ENCODE measurements at regions not wholly inside any gene's neighbourhood (a gene's known extent, or its start where the extent isn't known, plus 50 kb on each side); places are given as distances from the start of the nearest gene placed in this dataset.

- H3K4me1 Mint-ChIP-seq (ENCODE audit: low read depth, unreplicated experiment) = peaks cover 10% of the 10 kb centered on the region
- H3K27ac ChIP-seq (ENCODE audit: low read depth, low read length) = no peak overlapping the region
- no peak overlapping the region for H3K4me2 ChIP-seq (ENCODE audit: low read length)
Observed at GRCh38 chr3:72341380-72341770, 506.9 kb downstream of the SHQ1 start.

GRCh38 chr3:72340476-72341379, 507.5 kb downstream of the SHQ1 start:
- H3K36me3 Mint-ChIP-seq (ENCODE audit: low read depth, unreplicated experiment) = no peaks in the 10 kb centered on the region
- no peaks in the 10 kb centered on the region for H3K9me3 Mint-ChIP-seq (ENCODE audit: unreplicated experiment)
- Histone ChIP-seq H3K4me3 (ENCODE audit: insufficient read depth, low read depth, low read length) (no peak overlapping the region), H2AFZ (ENCODE audit: low read depth, low read length) (no peak overlapping the region), H3K9me3 (ENCODE audit: insufficient read depth, low read depth, low read length) (peaks cover 18% of the 10 kb centered on the region), H3K27me3 (ENCODE audit: insufficient read depth, low read length) (no peaks in the 10 kb centered on the region), H3K79me2 (ENCODE audit: insufficient read depth, low read length) (no peaks in the 10 kb centered on the region), H3K27ac (ENCODE audit: low read depth, low read length) (no peak overlapping the region), H4K20me1 (ENCODE audit: insufficient read depth, low read length) (no peaks in the 10 kb centered on the region), H3K4me1 (ENCODE audit: insufficient read depth, low read length) (peaks cover 43% of the 10 kb centered on the region), H3K9ac (ENCODE audit: low read length) (no peak overlapping the region), H3K4me2 (ENCODE audit: low read length) (no peak overlapping the region), H3K36me3 (ENCODE audit: insufficient read depth, low read length) (no peaks in the 10 kb centered on the region)
- TF ChIP-seq CTCF (IDR thresholded peaks at IDR 0.05; ENCODE audit: insufficient read depth, low read depth, low read length) (no peak), EZH2 (IDR thresholded peaks at IDR 0.05; ENCODE audit: insufficient read depth, low read length) (no peak)
- FAIRE-seq = no peak
- no peak overlapping the region for H3K4me3 Mint-ChIP-seq (ENCODE audit: unreplicated experiment)
- H3K4me1 Mint-ChIP-seq (ENCODE audit: low read depth, unreplicated experiment) = peaks cover 8% of the 10 kb centered on the region
- DNase-seq (ENCODE audit: low read depth) = no peak
- peak overlapping the region; percentile 27 for H3K27ac Mint-ChIP-seq (ENCODE audit: unreplicated experiment)
- H3K27me3 Mint-ChIP-seq (ENCODE audit: low read depth, unreplicated experiment) = no peaks in the 10 kb centered on the region

More at GRCh38 chr3:72341380-72341770, 506.9 kb downstream of the SHQ1 start:
- FAIRE-seq (no peak), DNase-seq (ENCODE audit: low read depth) (no peak)
- H4K20me1 ChIP-seq (ENCODE audit: insufficient read depth, low read length) = no peaks in the 10 kb centered on the region
- H3K79me2 ChIP-seq (ENCODE audit: insufficient read depth, low read length) = no peaks in the 10 kb centered on the region
- TF ChIP-seq EZH2 (IDR thresholded peaks at IDR 0.05; ENCODE audit: insufficient read depth, low read length) (no peak), CTCF (IDR thresholded peaks at IDR 0.05; ENCODE audit: insufficient read depth, low read depth, low read length) (no peak)
- no peak overlapping the region for H3K9ac ChIP-seq (ENCODE audit: low read length)
- H3K27ac Mint-ChIP-seq (ENCODE audit: unreplicated experiment) = peak overlapping the region; percentile 27
- H3K36me3 Mint-ChIP-seq (ENCODE audit: low read depth, unreplicated experiment) = no peaks in the 10 kb centered on the region
- no peak overlapping the region for H3K4me3 ChIP-seq (ENCODE audit: insufficient read depth, low read depth, low read length)
- H3K9me3 ChIP-seq (ENCODE audit: insufficient read depth, low read depth, low read length) = peaks cover 18% of the 10 kb centered on the region
- H3K27me3 Mint-ChIP-seq (ENCODE audit: low read depth, unreplicated experiment) = no peaks in the 10 kb centered on the region
- H3K4me1 ChIP-seq (ENCODE audit: insufficient read depth, low read length) = peaks cover 50% of the 10 kb centered on the region
- no peak overlapping the region for H3K4me3 Mint-ChIP-seq (ENCODE audit: unreplicated experiment)
- H3K36me3 ChIP-seq (ENCODE audit: insufficient read depth, low read length) = no peaks in the 10 kb centered on the region
- no peaks in the 10 kb centered on the region for H3K27me3 ChIP-seq (ENCODE audit: insufficient read depth, low read length)
- H3K9me3 Mint-ChIP-seq (ENCODE audit: unreplicated experiment) = no peaks in the 10 kb centered on the region
- no peak overlapping the region for H2AFZ ChIP-seq (ENCODE audit: low read depth, low read length)

GRCh38 chr3:72340056-72340455, 508.2 kb downstream of the SHQ1 start:
- H3K9ac ChIP-seq (ENCODE audit: low read length) = no peak overlapping the region
- no peaks in the 10 kb centered on the region for H3K27me3 Mint-ChIP-seq (ENCODE audit: low read depth, unreplicated experiment)
- no peaks in the 10 kb centered on the region for H4K20me1 ChIP-seq (ENCODE audit: insufficient read depth, low read length)
- H3K4me3 Mint-ChIP-seq (ENCODE audit: unreplicated experiment) = no peak overlapping the region
- no peak overlapping the region for H2AFZ ChIP-seq (ENCODE audit: low read depth, low read length)
- H3K4me1 ChIP-seq (ENCODE audit: insufficient read depth, low read length) = peaks cover 36% of the 10 kb centered on the region
- no peaks in the 10 kb centered on the region for H3K27me3 ChIP-seq (ENCODE audit: insufficient read depth, low read length)
- H3K27ac Mint-ChIP-seq (ENCODE audit: unreplicated experiment) = peak overlapping the region; percentile 26
- no peak overlapping the region for H3K4me2 ChIP-seq (ENCODE audit: low read length)
- peaks cover 8% of the 10 kb centered on the region for H3K4me1 Mint-ChIP-seq (ENCODE audit: low read depth, unreplicated experiment)
- no peaks in the 10 kb centered on the region for H3K36me3 ChIP-seq (ENCODE audit: insufficient read depth, low read length)
- no peaks in the 10 kb centered on the region for H3K79me2 ChIP-seq (ENCODE audit: insufficient read depth, low read length)
- FAIRE-seq (no peak), DNase-seq (ENCODE audit: low read depth) (no peak)
- H3K4me3 ChIP-seq (ENCODE audit: insufficient read depth, low read depth, low read length) = no peak overlapping the region
- H3K9me3 Mint-ChIP-seq (ENCODE audit: unreplicated experiment) = no peaks in the 10 kb centered on the region
- peaks cover 18% of the 10 kb centered on the region for H3K9me3 ChIP-seq (ENCODE audit: insufficient read depth, low read depth, low read length)
- no peaks in the 10 kb centered on the region for H3K36me3 Mint-ChIP-seq (ENCODE audit: low read depth, unreplicated experiment)
- TF ChIP-seq EZH2 (IDR thresholded peaks at IDR 0.05; ENCODE audit: insufficient read depth, low read length) (no peak), CTCF (IDR thresholded peaks at IDR 0.05; ENCODE audit: insufficient read depth, low read depth, low read length) (no peak)
- no peak overlapping the region for H3K27ac ChIP-seq (ENCODE audit: low read depth, low read length)

Data from astrocyte (in vitro differentiated cells and primary cell).